Endodermal cell (in vitro differentiated cells): ENCODE measurements at regions not wholly inside any gene's neighbourhood (a gene's known extent, or its start where the extent isn't known, plus 50 kb on each side); places are given as distances from the start of the nearest gene placed in this dataset.

Source experiments
- DNase-seq: peaks from one replicate; pipeline ENCODE4 v3.0.0-alpha.2; 2017
- H3K27ac ChIP-seq: 2 replicates; pipeline ENCODE4 v1.5.1; 2013; ENCODE audit warnings: mild to moderate bottlenecking, low read depth, low read length, moderate library complexity
- H3K27me3 ChIP-seq: 2 replicates; pipeline ENCODE4 v1.6.1; 2013; ENCODE audit warnings: mild to moderate bottlenecking, low read length, moderate library complexity; ENCODE audit not compliant: insufficient read depth, control insufficient read depth, poor library complexity, severe bottlenecking
- H3K36me3 ChIP-seq: 2 replicates; pipeline ENCODE4 v1.7.0; 2013; ENCODE audit warnings: mild to moderate bottlenecking, low read length, moderate library complexity; ENCODE audit not compliant: control insufficient read depth, insufficient read depth
- H3K4me1 ChIP-seq: one replicate; pipeline ENCODE4 v1.7.0; 2013; ENCODE audit warnings: low read length; ENCODE audit not compliant: control insufficient read depth, insufficient read depth
- H3K4me3 ChIP-seq: 2 replicates; pipeline ENCODE4 v1.5.1; 2013; ENCODE audit warnings: mild to moderate bottlenecking, low read length, moderate library complexity
- H3K9ac ChIP-seq: 2 replicates; pipeline ENCODE4 v1.6.1; 2013; ENCODE audit warnings: mild to moderate bottlenecking, low read length, moderate library complexity; ENCODE audit not compliant: poor library complexity, severe bottlenecking; ENCODE audit errors: extremely low read depth
- H3K9me3 ChIP-seq: 2 replicates; pipeline ENCODE4 v1.6.1; 2013; ENCODE audit warnings: mild to moderate bottlenecking, low read length, moderate library complexity; ENCODE audit not compliant: control insufficient read depth
- H3K27ac Mint-ChIP-seq: 2 replicates; pipeline ENCODE4 v1.8.0; 2020; ENCODE audit warnings: mixed read lengths
- H3K27me3 Mint-ChIP-seq: 2 replicates; pipeline ENCODE4 v1.8.0; 2021; ENCODE audit warnings: mild to moderate bottlenecking, mixed read lengths; ENCODE audit not compliant: insufficient read depth
- H3K36me3 Mint-ChIP-seq: 2 replicates; pipeline ENCODE4 v1.8.0; 2020; ENCODE audit warnings: low read depth, mixed read lengths
- H3K4me1 Mint-ChIP-seq: 2 replicates; pipeline ENCODE4 v1.8.0; 2020; ENCODE audit warnings: mixed read lengths
- H3K4me3 Mint-ChIP-seq: 2 replicates; pipeline ENCODE4 v1.8.0; 2020; ENCODE audit warnings: mild to moderate bottlenecking, moderate library complexity, mixed read lengths
- H3K9me3 Mint-ChIP-seq: 2 replicates; pipeline ENCODE4 v1.8.0; 2020; ENCODE audit warnings: mild to moderate bottlenecking, mixed read lengths
- CTCF ChIP-seq: fragments of 200-600 bp; sonication (generic); conservative IDR thresholded peaks from 2 replicates; pipeline ENCODE4 v1.5.0; 2021; ENCODE audit warnings: antibody characterized with exemption, mild to moderate bottlenecking
- WGBS, 2 experiments: methylation state at CpG; one replicate each; pipeline versions ENCODE4 v1.1.5 to v1.1.7; 2013; ENCODE audit warnings: missing lambda C conversion rate in 2 of 2, mixed read lengths in 1 of 2; ENCODE audit not compliant: insufficient coverage in 1 of 2, insufficient read length in 1 of 2; 5-methylcytosine and 5-hydroxymethylcytosine counted together

- H3K27me3 Mint-ChIP-seq = peaks cover 33% of the 10 kb centered on the region
- H3K9me3 ChIP-seq = no peaks in the 10 kb centered on the region
- no peak overlapping the region for H3K9ac ChIP-seq
- H3K4me1 Mint-ChIP-seq = peaks cover 16% of the 10 kb centered on the region
- no peaks in the 10 kb centered on the region for H3K36me3 ChIP-seq
- no peak overlapping the region for H3K4me3 ChIP-seq
- no peak for DNase-seq
- 74% methylated on average over 1 of the region's 1 CpG; no CpG with 5 or more reads in 1 of the 2 experiments for WGBS, 2 experiments
- no peak overlapping the region for H3K27ac ChIP-seq
- no peak overlapping the region for H3K27ac Mint-ChIP-seq
- no peaks in the 10 kb centered on the region for H3K9me3 Mint-ChIP-seq
- no peak overlapping the region for H3K4me3 Mint-ChIP-seq
- TF ChIP-seq CTCF = no peak
- no peaks in the 10 kb centered on the region for H3K4me1 ChIP-seq
- no peaks in the 10 kb centered on the region for H3K36me3 Mint-ChIP-seq
- no peaks in the 10 kb centered on the region for H3K27me3 ChIP-seq
Measured at GRCh38 chr6:145544041-145544440, 191.3 kb downstream of the EPM2A start.

- peaks cover 16% of the 10 kb centered on the region for H3K4me1 Mint-ChIP-seq
- H3K36me3 Mint-ChIP-seq = no peaks in the 10 kb centered on the region
- Histone ChIP-seq H3K9ac (no peak overlapping the region), H3K27ac (no peak overlapping the region), H3K36me3 (no peaks in the 10 kb centered on the region), H3K9me3 (no peaks in the 10 kb centered on the region), H3K4me1 (no peaks in the 10 kb centered on the region), H3K4me3 (no peak overlapping the region), H3K27me3 (no peaks in the 10 kb centered on the region)
- H3K27me3 Mint-ChIP-seq = peaks cover 28% of the 10 kb centered on the region
- 83% methylated on average over 2 of the region's 2 CpGs; no CpG with 5 or more reads in 1 of the 2 experiments for WGBS, 2 experiments
- no peak for DNase-seq
- H3K27ac Mint-ChIP-seq = no peak overlapping the region
- no peak overlapping the region for H3K4me3 Mint-ChIP-seq
- TF ChIP-seq CTCF = no peak
- H3K9me3 Mint-ChIP-seq = no peaks in the 10 kb centered on the region
Measured at GRCh38 chr6:145544514-145544913, 190.8 kb downstream of the EPM2A start.

- H3K9ac ChIP-seq = no peak overlapping the region
Measured at GRCh38 chr6:145546265-145546664, 189.1 kb downstream of the EPM2A start.

More at GRCh38 chr6:145546265-145546664, 189.1 kb downstream of the EPM2A start:
- Histone ChIP-seq H3K27ac (no peak overlapping the region), H3K4me3 (no peak overlapping the region), H3K36me3 (no peaks in the 10 kb centered on the region), H3K27me3 (no peaks in the 10 kb centered on the region), H3K9me3 (no peaks in the 10 kb centered on the region), H3K4me1 (no peaks in the 10 kb centered on the region)
- Mint-ChIP-seq H3K27me3 (peaks cover 22% of the 10 kb centered on the region), H3K36me3 (no peaks in the 10 kb centered on the region), H3K4me3 (no peak overlapping the region), H3K9me3 (no peaks in the 10 kb centered on the region), H3K4me1 (peaks cover 14% of the 10 kb centered on the region), H3K27ac (no peak overlapping the region)
- TF ChIP-seq CTCF = no peak
- no peak for DNase-seq
